Naive thymus-derived CD8-positive, alpha-beta T cell (primary cell): ENCODE measurements at regions not wholly inside any gene's neighbourhood (a gene's known extent, or its start where the extent isn't known, plus 50 kb on each side); places are given as distances from the start of the nearest gene placed in this dataset.

ENCODE experiments used
- ATAC-seq, 2 donors: fragments of 150-1000 bp; cut with Tn5 transposase in 1 of 2; sonication (Bioruptor Pico), chemical (Tn5 transposase) in 1 of 2; 1 replicate in 1 of 2; 2 replicates in 1 of 2; pipeline ENCODE4 v1.10.0; 2021; ENCODE audit warnings: mild to moderate bottlenecking in 2 of 2, moderate library complexity in 2 of 2
- POLR2A ChIA-PET: fragments of 350-600 bp; sonication (Branson Sonifier 250); formaldehyde crosslinking; loops from one replicate; lab custom pipeline; 2021; ENCODE audit warnings: antibody characterized with exemption; lab: Charles Lee
- DNase-seq, 10 donors: peaks; one replicate each; pipeline versions ENCODE4 v3.0.0 to v3.0.0-alpha.2; 2020 to 2022
- H3K27ac Mint-ChIP-seq, 10 donors: one replicate each; pipeline ENCODE4 v1.8.0; 2020 to 2022; ENCODE audit warnings: mild to moderate bottlenecking in 10 of 10, mixed read lengths in 10 of 10, moderate library complexity in 4 of 10, inconsistent platforms in 1 of 10
- H3K27me3 Mint-ChIP-seq, 5 donors: one replicate each; pipeline ENCODE4 v1.8.0; 2021 to 2022; ENCODE audit warnings: mixed read lengths in 5 of 5
- H3K36me3 Mint-ChIP-seq, 3 donors: one replicate each; pipeline ENCODE4 v1.8.0; 2020 to 2022; ENCODE audit warnings: mixed read lengths in 3 of 3, mild to moderate bottlenecking in 2 of 3, inconsistent platforms in 1 of 3
- H3K4me1 Mint-ChIP-seq, 4 donors: one replicate each; pipeline ENCODE4 v1.8.0; 2021 to 2022; ENCODE audit warnings: mixed read lengths in 4 of 4
- H3K4me3 Mint-ChIP-seq, 10 donors: one replicate each; pipeline ENCODE4 v1.8.0; 2020 to 2022; ENCODE audit warnings: mild to moderate bottlenecking in 10 of 10, mixed read lengths in 10 of 10, moderate library complexity in 6 of 10, inconsistent platforms in 1 of 10
- H3K9me3 Mint-ChIP-seq, 9 donors: one replicate each; pipeline ENCODE4 v1.8.0; 2020 to 2022; ENCODE audit warnings: mixed read lengths in 9 of 9, mild to moderate bottlenecking in 3 of 9, inconsistent platforms in 1 of 9, moderate library complexity in 1 of 9

GRCh38 chr11:115751243-115752015 lies 247.2 kb upstream of the CADM1 start:
- Mint-ChIP-seq H3K4me3 (no peak overlapping the region), H3K27ac (no peak overlapping the region), H3K9me3 (peaks cover 0 to 11% (median 0%) of the 10 kb centered on the region in 9 donors), H3K36me3 (no peaks in the 10 kb centered on the region), H3K4me1 (no peaks in the 10 kb centered on the region), H3K27me3 (peaks cover 5 to 36% (median 15%) of the 10 kb centered on the region in 5 donors)
- POLR2A ChIA-PET: no interaction called here
- DNase-seq (no peak), ATAC-seq (no peak)

DNA sequence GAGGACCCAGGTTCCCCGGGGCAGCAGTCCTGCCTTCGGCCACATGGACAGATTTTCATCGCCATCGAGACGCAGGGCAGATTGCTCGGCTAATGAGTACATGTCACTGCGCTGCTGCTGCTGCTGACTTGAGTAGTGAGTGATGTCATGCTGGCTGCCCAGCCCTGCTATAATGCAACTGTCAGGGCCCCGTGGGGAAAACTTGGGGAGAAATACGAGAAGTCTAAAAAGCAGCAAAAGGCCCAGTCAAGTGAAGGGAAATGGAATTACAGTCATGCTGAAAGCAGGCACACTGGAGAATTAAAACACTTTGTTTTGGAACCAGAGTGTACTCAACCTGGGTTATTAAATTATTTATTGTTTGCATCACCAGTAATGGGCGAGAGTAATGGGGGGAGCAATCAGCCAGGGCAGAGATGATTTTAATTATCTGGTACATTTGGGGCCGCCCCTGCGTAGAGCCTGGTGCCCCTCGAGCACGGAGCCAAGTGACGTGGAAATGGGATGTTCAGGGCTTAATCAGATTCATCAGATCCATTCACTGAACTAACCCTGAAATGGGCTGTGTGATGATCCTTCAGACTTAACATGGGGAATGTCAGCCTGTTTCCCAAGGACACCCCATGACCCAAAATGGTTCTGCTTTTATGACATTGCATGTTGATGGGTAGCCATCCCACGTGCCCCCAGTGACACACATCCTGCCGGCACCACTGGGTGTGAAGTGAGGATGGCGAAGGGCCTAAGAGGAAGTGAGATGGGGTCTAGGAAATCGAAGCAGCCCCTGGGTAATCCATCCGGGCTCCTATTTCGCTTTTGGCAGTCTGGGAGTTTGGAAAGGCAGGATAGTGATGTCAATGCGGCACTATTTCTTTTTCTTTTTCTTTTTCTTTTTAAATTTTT lies 241.6 kb upstream of the CADM1 start:
- Mint-ChIP-seq H3K36me3 (no peaks in the 10 kb centered on the region), H3K4me3 (no peak overlapping the region)

GRCh38 chr11:115745066-115745465 lies 240.9 kb upstream of the CADM1 start:
- DNase-seq: no peak
- peaks cover 0 to 30% (median 4%) of the 10 kb centered on the region in 5 donors for H3K27me3 Mint-ChIP-seq
- H3K36me3 Mint-ChIP-seq: no peaks in the 10 kb centered on the region
- no peak for ATAC-seq
- peaks cover 0 to 9% (median 0%) of the 10 kb centered on the region in 9 donors for H3K9me3 Mint-ChIP-seq
- no peak overlapping the region for H3K4me3 Mint-ChIP-seq
- no peak overlapping the region for H3K27ac Mint-ChIP-seq
- H3K4me1 Mint-ChIP-seq: no peaks in the 10 kb centered on the region
- POLR2A ChIA-PET: no interaction called here

More for the DNA sequence above, 241.6 kb upstream of the CADM1 start:
- H3K9me3 Mint-ChIP-seq: peaks cover 0 to 9% (median 0%) of the 10 kb centered on the region in 9 donors
- H3K27ac Mint-ChIP-seq: peak overlapping the region in 1 of 10 donors; percentile 11
- ATAC-seq: no peak
- no peak for DNase-seq
- POLR2A ChIA-PET: no interaction called here
- no peaks in the 10 kb centered on the region for H3K4me1 Mint-ChIP-seq
- peaks cover 0 to 30% (median 9%) of the 10 kb centered on the region in 5 donors for H3K27me3 Mint-ChIP-seq

GRCh38 chr11:115743719-115744118 lies 239.5 kb upstream of the CADM1 start:
- no peaks in the 10 kb centered on the region for H3K4me1 Mint-ChIP-seq
- H3K27me3 Mint-ChIP-seq: peaks cover 0 to 18% (median 4%) of the 10 kb centered on the region in 5 donors
- H3K9me3 Mint-ChIP-seq: peaks cover 0 to 9% (median 0%) of the 10 kb centered on the region in 9 donors
- DNase-seq (no peak), ATAC-seq (no peak)
- H3K27ac Mint-ChIP-seq: no peak overlapping the region
- POLR2A ChIA-PET: no interaction called here
- H3K36me3 Mint-ChIP-seq: no peaks in the 10 kb centered on the region
- no peak overlapping the region for H3K4me3 Mint-ChIP-seq

DNA sequence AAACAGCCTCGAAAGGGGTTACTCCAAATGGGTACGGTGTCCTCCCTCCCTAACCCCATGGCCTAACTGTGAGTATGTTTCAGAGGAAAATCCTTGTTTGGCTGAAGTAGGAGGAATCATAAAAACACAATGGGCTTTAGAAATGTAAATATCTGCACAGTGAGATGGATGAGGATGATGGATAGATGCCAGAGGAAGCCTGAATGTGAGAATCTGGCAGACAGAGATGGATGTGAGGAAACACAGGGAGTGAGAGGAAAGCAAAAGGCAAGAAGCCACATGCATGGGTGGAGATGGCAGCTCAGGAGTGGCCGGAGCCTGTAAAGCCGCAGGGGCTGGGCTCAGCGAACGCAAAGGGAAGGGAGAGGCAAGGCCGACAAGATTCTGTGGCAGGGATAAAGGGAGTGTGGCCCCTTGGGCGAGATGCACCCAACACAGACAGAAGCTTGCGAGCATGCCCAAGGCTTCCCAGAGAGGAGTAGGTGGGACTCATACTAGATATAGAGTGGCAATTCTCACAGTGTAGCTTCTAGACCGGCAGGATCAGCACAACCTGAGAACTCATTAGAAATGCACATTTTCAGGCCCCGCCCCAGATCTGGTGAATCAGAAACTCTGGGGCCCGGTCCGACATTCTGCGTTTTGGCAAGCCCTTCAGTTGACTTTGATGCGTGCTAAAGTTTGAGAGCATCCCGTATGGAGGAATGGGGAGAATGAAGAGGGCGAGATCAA lies 237.3 kb upstream of the CADM1 start:
- Mint-ChIP-seq H3K36me3 (no peaks in the 10 kb centered on the region), H3K4me3 (no peak overlapping the region), H3K27ac (peak overlapping the region in 1 of 10 donors; percentile 8), H3K9me3 (peaks cover 0 to 9% (median 0%) of the 10 kb centered on the region in 9 donors), H3K27me3 (peaks cover 0 to 13% (median 6%) of the 10 kb centered on the region in 5 donors), H3K4me1 (no peaks in the 10 kb centered on the region)
- ATAC-seq (no peak), DNase-seq (no peak)
- POLR2A ChIA-PET: no interaction called here

GRCh38 chr11:115740324-115740723 lies 236.1 kb upstream of the CADM1 start:
- no peak overlapping the region for H3K27ac Mint-ChIP-seq
- POLR2A ChIA-PET: no interaction called here
- peaks cover 0 to 9% (median 0%) of the 10 kb centered on the region in 9 donors for H3K9me3 Mint-ChIP-seq
- no peaks in the 10 kb centered on the region for H3K36me3 Mint-ChIP-seq
- no peaks in the 10 kb centered on the region for H3K4me1 Mint-ChIP-seq
- no peak for ATAC-seq
- no peak for DNase-seq
- H3K4me3 Mint-ChIP-seq: no peak overlapping the region
- peaks cover 0 to 13% (median 6%) of the 10 kb centered on the region in 5 donors for H3K27me3 Mint-ChIP-seq

GRCh38 chr11:115739878-115740277 lies 235.7 kb upstream of the CADM1 start:
- ATAC-seq (no peak), DNase-seq (no peak)
- H3K4me3 Mint-ChIP-seq: no peak overlapping the region
- no peaks in the 10 kb centered on the region for H3K36me3 Mint-ChIP-seq
- H3K27ac Mint-ChIP-seq: no peak overlapping the region
- POLR2A ChIA-PET: no interaction called here
- no peaks in the 10 kb centered on the region for H3K4me1 Mint-ChIP-seq
- H3K9me3 Mint-ChIP-seq: peaks cover 0 to 9% (median 0%) of the 10 kb centered on the region in 9 donors
- peaks cover 0 to 12% (median 6%) of the 10 kb centered on the region in 5 donors for H3K27me3 Mint-ChIP-seq

DNA sequence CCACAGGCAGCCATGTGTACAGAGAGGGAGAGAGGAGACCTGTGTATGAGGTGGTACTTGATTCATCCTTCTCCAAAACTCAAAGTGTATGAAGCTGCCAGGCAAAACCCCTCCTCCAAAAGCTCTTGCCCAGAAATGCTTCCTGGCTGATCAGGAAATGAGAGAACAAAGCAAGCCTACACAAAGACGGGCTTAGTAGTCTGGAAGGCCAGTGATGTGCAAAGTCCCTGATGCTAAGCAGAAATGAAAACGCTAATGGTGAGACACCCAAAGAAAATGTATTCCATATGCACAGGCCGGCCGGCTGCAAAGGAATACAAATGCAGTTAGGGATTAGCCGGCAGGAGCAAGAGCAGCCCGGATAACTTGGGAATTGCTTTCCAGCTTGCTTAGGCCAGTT lies 234.9 kb upstream of the CADM1 start:
- H3K27me3 Mint-ChIP-seq: peaks cover 0 to 12% (median 6%) of the 10 kb centered on the region in 5 donors
- H3K4me1 Mint-ChIP-seq: no peaks in the 10 kb centered on the region
- no peak overlapping the region for H3K27ac Mint-ChIP-seq
- DNase-seq (no peak), ATAC-seq (no peak)
- POLR2A ChIA-PET: no interaction called here
- no peaks in the 10 kb centered on the region for H3K36me3 Mint-ChIP-seq
- H3K9me3 Mint-ChIP-seq: peaks cover 0 to 9% (median 0%) of the 10 kb centered on the region in 9 donors
- no peak overlapping the region for H3K4me3 Mint-ChIP-seq

DNA sequence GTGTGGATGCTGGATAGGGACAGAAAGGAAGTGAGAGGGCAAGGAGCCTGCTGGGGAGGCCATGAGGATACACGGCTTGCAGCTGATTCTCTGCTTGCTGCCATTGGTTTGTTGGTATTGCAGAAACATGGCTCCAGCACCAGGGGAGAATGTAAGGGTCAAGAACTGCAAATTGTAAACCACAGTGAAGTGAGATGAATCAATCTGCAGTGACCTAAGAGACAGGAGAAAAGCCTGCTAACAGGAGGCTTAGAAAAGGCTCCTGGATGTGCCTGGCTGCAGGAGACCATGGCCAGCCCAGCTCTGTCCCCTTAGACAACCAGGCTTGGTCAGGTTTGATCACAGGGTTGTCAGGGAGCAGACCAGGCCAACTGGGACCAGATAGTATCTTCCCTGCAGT lies 233.7 kb upstream of the CADM1 start:
- Mint-ChIP-seq H3K4me3 (no peak overlapping the region), H3K9me3 (peaks cover 0 to 9% (median 0%) of the 10 kb centered on the region in 9 donors), H3K4me1 (no peaks in the 10 kb centered on the region), H3K36me3 (no peaks in the 10 kb centered on the region), H3K27ac (no peak overlapping the region), H3K27me3 (peaks cover 0 to 12% (median 6%) of the 10 kb centered on the region in 5 donors)
- DNase-seq (no peak), ATAC-seq (no peak)
- POLR2A ChIA-PET: no interaction called here

GRCh38 chr11:115736146-115736545 lies 231.9 kb upstream of the CADM1 start:
- H3K9me3 Mint-ChIP-seq: peaks cover 0 to 3% (median 0%) of the 10 kb centered on the region in 9 donors
- POLR2A ChIA-PET: no interaction called here

DNA sequence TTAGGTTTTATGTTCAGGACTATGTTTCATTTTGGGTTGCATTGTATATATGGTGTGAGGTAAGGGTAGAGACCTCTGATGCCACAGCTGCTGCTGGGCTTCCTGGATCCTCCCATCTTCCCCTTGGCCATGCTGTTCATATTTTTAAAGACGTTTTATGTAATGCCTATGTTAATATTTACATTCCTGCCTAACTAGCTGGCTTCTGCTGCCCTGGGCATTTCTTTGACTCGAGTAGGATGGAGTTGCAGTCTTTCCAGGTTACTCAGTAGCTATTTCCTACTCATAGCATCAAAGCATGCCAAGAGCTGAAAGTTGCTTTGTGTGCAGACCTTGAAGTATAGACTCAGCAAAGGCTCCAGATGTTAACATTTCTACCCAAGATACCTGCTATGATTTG lies 220.5 kb upstream of the CADM1 start:
- Mint-ChIP-seq H3K9me3 (peaks cover 0 to 3% (median 0%) of the 10 kb centered on the region in 9 donors), H3K36me3 (no peaks in the 10 kb centered on the region), H3K27ac (no peak overlapping the region), H3K4me1 (no peaks in the 10 kb centered on the region), H3K27me3 (peaks cover 0 to 17% (median 7%) of the 10 kb centered on the region in 5 donors), H3K4me3 (no peak overlapping the region)
- POLR2A ChIA-PET: no interaction called here
- DNase-seq (no peak), ATAC-seq (no peak)

More at GRCh38 chr11:115736146-115736545, 231.9 kb upstream of the CADM1 start:
- Mint-ChIP-seq H3K27me3 (peaks cover 0 to 6% (median 2%) of the 10 kb centered on the region in 5 donors), H3K27ac (no peak overlapping the region), H3K4me3 (no peak overlapping the region), H3K36me3 (no peaks in the 10 kb centered on the region), H3K4me1 (no peaks in the 10 kb centered on the region)
- DNase-seq (no peak), ATAC-seq (no peak)

DNA sequence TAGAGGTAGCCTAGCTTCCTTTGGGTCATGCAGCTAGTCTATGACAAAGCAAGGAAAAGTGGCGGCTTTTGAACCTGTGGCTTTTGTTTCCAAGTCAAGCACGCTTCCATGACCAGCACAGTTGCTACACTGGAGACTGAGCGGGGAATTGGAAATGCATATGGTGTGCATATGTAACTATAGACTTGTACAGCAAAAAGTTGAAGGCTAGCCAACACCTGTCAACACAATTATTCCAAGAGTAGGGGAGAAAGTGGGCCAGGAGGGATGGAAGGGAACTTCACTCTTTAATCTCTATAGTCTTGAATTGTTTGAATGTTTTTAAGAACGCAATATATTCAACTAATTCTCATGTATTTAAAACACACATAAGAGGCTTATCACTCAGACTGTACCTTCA lies 218.5 kb upstream of the CADM1 start:
- Mint-ChIP-seq H3K9me3 (peaks cover 0 to 3% (median 0%) of the 10 kb centered on the region in 9 donors), H3K27me3 (peaks cover 0 to 13% (median 5%) of the 10 kb centered on the region in 5 donors), H3K4me3 (no peak overlapping the region), H3K36me3 (no peaks in the 10 kb centered on the region), H3K4me1 (no peaks in the 10 kb centered on the region), H3K27ac (no peak overlapping the region)
- DNase-seq (no peak), ATAC-seq (no peak)
- POLR2A ChIA-PET: no interaction called here
